NCI-H345 treated with DMSO at 0.1 percent for 48 hours (cell line): ENCODE measurements at regions not wholly inside any gene's neighbourhood (a gene's known extent, or its start where the extent isn't known, plus 50 kb on each side); places are given as distances from the start of the nearest gene placed in this dataset.
"Not testable (repeated sequence)": the region's sequence is repeated elsewhere in the genome, so short reads cannot be mapped to it uniquely, and the experiment has no call there.

Source experiments
- DNase-seq: peaks from one replicate; lab custom pipeline; 2025; ENCODE audit not compliant: unreplicated experiment; lab: John Stamatoyannopoulos, UW

GRCh38 chrX:137878401-137878800, 312.5 kb downstream of the ZIC3 start:
- no peak for DNase-seq

GRCh38 chrX:137882960-137883359, 317.0 kb downstream of the ZIC3 start:
- no peak for DNase-seq

GRCh38 chrX:137884813-137885212, 318.9 kb downstream of the ZIC3 start:
- not testable (repeated sequence) for DNase-seq

- no peak for DNase-seq
Measured at GRCh38 chrX:137891431-137891830, 325.5 kb downstream of the ZIC3 start.

GRCh38 chrX:137896123-137896522, 330.2 kb downstream of the ZIC3 start:
- DNase-seq, result no peak

GRCh38 chrX:137915466-137915865, 349.5 kb downstream of the ZIC3 start:
- DNase-seq, result no peak

- DNase-seq, result no peak
Measured at GRCh38 chrX:137916090-137916746, 350.3 kb downstream of the ZIC3 start.

- DNase-seq, result no peak
Measured at GRCh38 chrX:137926090-137926489, 360.2 kb downstream of the ZIC3 start.

GRCh38 chrX:137929951-137930350, 364.0 kb downstream of the ZIC3 start:
- DNase-seq, result no peak

- no peak for DNase-seq
Measured at GRCh38 chrX:137930533-137930932, 364.6 kb downstream of the ZIC3 start.

GRCh38 chrX:137934214-137934613, 368.3 kb downstream of the ZIC3 start:
- not testable (repeated sequence) for DNase-seq

GRCh38 chrX:137934887-137935286, 369.0 kb downstream of the ZIC3 start:
- DNase-seq, result not testable (repeated sequence)

- DNase-seq, result no peak
Measured at GRCh38 chrX:137945470-137945869, 379.5 kb downstream of the ZIC3 start.

- no peak for DNase-seq
Measured at GRCh38 chrX:137969191-137969590, 403.3 kb downstream of the ZIC3 start.

GRCh38 chrX:137982472-137983172, 416.7 kb downstream of the ZIC3 start:
- DNase-seq, result no peak

- no peak for DNase-seq
Measured at GRCh38 chrX:137988470-137988869, 422.5 kb downstream of the ZIC3 start.

- no peak for DNase-seq
Measured at GRCh38 chrX:137998619-137999018, 432.7 kb downstream of the ZIC3 start.

- no peak for DNase-seq
Measured at GRCh38 chrX:137999071-137999470, 433.1 kb downstream of the ZIC3 start.

GRCh38 chrX:137999552-137999951, 433.6 kb downstream of the ZIC3 start:
- DNase-seq, result no peak

- no peak for DNase-seq
Measured at GRCh38 chrX:138001226-138001625, 435.3 kb downstream of the ZIC3 start.

- no peak for DNase-seq
Measured at GRCh38 chrX:138006180-138006579, 440.3 kb downstream of the ZIC3 start.

GRCh38 chrX:138008281-138008680, 442.4 kb downstream of the ZIC3 start:
- DNase-seq, result no peak

GRCh38 chrX:138011468-138011867, 445.5 kb downstream of the ZIC3 start:
- DNase-seq, result no peak
